ENCODE measurements at regions not wholly inside any gene's neighbourhood (a gene's known extent, or its start where the extent isn't known, plus 50 kb on each side); places are given as distances from the start of the nearest gene placed in this dataset.

GRCh38 chr5:5066276-5067186, 73.6 kb upstream of the ADAMTS16 start:
- DNase-seq (ENCODE audit: low read depth): no peak

- no peak for DNase-seq (ENCODE audit: low read depth)
Measured at GRCh38 chr5:5069851-5070250, 70.3 kb upstream of the ADAMTS16 start.

- no peak for DNase-seq (ENCODE audit: low read depth)
Measured at GRCh38 chr5:5071554-5071953, 68.6 kb upstream of the ADAMTS16 start.

GRCh38 chr5:5077236-5077635, 62.9 kb upstream of the ADAMTS16 start:
- DNase-seq (ENCODE audit: low read depth): no peak

GRCh38 chr5:5078009-5078897, 61.9 kb upstream of the ADAMTS16 start:
- DNase-seq (ENCODE audit: low read depth): no peak

GRCh38 chr5:5079876-5080275, 60.3 kb upstream of the ADAMTS16 start:
- no peak for DNase-seq (ENCODE audit: low read depth)

- DNase-seq (ENCODE audit: low read depth): no peak
Measured at GRCh38 chr5:5080790-5081189, 59.3 kb upstream of the ADAMTS16 start.

GRCh38 chr5:5085381-5085780, 54.7 kb upstream of the ADAMTS16 start:
- DNase-seq (ENCODE audit: low read depth): no peak

GRCh38 chr5:5089895-5090649, 50.1 kb upstream of the ADAMTS16 start:
- DNase-seq (ENCODE audit: low read depth): no peak
